Astrocyte (in vitro differentiated cells and primary cell): ENCODE measurements at regions not wholly inside any gene's neighbourhood (a gene's known extent, or its start where the extent isn't known, plus 50 kb on each side); places are given as distances from the start of the nearest gene placed in this dataset.

ENCODE experiments used
- CTCF ChIP-seq: IDR thresholded peaks from 2 replicates; pipeline ENCODE4 v1.5.1; 2011; ENCODE audit warnings: low read depth, mild to moderate bottlenecking, inconsistent platforms, low read length, moderate library complexity; ENCODE audit not compliant: insufficient read depth
- EZH2 ChIP-seq: IDR thresholded peaks from 2 replicates; pipeline ENCODE4 v1.6.1; 2012; ENCODE audit warnings: mild to moderate bottlenecking, low read length, inconsistent platforms; ENCODE audit not compliant: insufficient read depth

- TF ChIP-seq CTCF (no peak), EZH2 (no peak)
Observed at GRCh38 chr7:89775459-89775858, 378.8 kb upstream of the STEAP1 start.
